ENCODE measurements at regions not wholly inside any gene's neighbourhood (a gene's known extent, or its start where the extent isn't known, plus 50 kb on each side); places are given as distances from the start of the nearest gene placed in this dataset.
"Not testable (repeated sequence)": the region's sequence is repeated elsewhere in the genome, so short reads cannot be mapped to it uniquely, and the experiment has no call there.

- no peak for DNase-seq
Observed at GRCh38 chr17:14593956-14594355, 293.1 kb downstream of the HS3ST3B1 start.

GRCh38 chr17:14590459-14591250 lies 289.8 kb downstream of the HS3ST3B1 start:
- DNase-seq: no peak

DNA sequence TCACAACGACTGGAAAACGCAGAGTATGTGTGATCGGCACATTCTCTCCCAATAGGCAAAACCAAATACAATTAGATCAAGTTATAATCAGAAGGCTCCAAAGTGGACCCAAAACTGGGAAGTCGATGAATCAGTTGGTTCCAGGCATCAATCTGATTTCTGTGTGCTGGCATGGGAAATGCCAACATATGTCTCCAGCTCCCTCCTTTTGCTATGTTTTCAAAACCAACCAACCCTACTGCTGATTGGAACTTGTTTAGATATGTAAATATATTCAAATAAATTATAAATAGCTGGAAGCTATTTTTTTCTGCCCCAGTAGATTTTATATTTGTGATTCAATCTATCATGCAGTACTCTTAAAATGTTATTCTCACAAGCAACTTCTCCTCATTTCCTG lies 284.2 kb downstream of the HS3ST3B1 start:
- no peak for DNase-seq

DNA sequence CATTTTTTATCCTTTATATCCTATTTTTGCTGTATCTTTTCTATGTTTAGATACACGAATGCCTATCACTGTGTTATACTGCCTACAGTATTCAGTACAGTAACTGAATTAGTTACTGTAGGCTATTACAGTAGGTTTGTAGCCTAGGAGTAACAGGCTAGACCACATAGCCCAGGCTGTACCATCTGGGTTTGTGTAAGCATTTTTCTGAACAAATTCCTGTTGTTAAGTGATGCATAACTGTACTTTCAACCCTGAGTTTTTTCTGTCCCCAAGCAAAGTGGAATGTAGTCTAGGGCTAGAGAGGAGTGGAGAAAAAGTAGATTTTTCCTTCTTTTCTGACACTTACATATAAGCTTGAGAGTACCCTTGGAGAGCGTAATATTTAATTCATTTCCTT lies 282.1 kb downstream of the HS3ST3B1 start:
- no peak for DNase-seq

DNA sequence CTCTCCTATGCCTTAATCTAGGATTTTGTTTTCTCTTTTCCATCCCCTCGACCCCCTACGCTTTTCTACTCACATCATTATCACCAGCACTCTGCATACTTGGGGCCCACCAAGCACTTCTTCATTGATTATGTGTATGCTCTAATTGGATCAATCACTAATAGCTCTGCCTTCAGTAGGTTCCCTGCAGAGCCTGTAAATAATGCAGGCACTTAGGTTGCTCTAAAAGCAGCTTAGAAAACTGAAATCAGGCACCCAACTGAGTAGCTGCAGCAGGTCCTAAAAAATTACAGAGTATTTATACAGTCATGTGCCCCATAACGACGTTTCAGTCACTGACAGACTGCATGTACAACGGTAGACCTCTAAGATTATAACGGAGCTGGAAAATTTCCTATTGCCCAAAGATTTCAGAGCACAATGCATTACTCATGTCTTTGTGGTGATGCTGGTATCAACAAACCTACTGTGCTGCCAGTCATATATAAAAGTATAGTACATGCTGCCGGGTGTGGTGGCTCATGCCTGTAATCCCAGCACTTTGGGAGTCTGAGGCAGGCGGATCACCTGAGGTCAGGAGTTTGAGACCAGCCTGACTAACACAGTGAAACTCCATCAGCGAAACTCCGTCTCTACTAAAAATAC lies 280.4 kb downstream of the HS3ST3B1 start:
- DNase-seq: no peak

GRCh38 chr17:14580499-14580898 lies 279.6 kb downstream of the HS3ST3B1 start:
- DNase-seq: no peak

DNA sequence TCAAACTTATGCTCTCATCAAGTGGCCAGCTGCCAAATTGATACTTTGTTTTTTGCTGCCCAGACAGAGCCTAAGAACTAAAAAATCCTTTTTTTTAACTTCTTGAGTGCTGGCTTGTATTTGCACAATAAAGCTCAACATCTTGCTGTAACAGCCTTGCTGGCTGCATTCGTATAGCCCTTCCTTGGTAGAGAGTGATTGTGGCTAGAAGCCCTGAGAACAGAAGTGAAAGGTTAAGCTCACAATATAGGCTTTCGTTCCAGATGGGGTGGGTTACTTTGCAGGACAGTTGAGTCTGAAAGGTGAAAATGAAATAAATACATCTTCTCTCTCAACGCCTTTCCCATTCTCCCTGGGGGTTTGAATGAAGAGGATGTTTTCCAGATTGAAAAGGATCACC lies 278.8 kb downstream of the HS3ST3B1 start:
- DNase-seq: no peak

DNA sequence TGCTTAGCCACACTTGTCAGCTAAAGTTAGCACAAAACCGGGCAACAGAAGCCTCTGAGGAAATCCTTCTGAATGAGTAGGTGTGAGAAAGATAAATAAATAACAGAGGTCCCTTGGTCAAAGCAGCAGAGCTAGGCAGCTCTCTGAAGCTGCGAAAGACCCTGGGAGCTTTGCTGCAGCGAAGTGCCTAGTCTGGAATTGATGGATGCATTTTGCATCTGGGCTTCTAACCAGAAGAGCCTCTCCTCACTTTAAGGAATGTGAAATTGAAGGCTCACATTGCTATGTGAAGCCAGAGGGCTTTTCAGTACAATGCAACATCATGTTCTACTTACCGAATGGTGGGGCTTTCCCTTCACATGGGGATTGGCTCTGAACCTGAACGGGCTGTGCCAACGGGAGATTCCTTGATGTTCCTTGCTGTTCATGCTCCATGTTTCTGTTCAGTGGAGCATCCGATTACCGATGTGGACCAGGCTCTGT lies 274.6 kb downstream of the HS3ST3B1 start:
- DNase-seq: no peak

GRCh38 chr17:14560325-14560724 lies 259.4 kb downstream of the HS3ST3B1 start:
- DNase-seq: not testable (repeated sequence)

GRCh38 chr17:14559264-14560119 lies 258.6 kb downstream of the HS3ST3B1 start:
- DNase-seq: no peak

GRCh38 chr17:14557480-14557879 lies 256.6 kb downstream of the HS3ST3B1 start:
- no peak for DNase-seq

- no peak for DNase-seq
Observed at GRCh38 chr17:14553847-14554246, 253.0 kb downstream of the HS3ST3B1 start.

DNA sequence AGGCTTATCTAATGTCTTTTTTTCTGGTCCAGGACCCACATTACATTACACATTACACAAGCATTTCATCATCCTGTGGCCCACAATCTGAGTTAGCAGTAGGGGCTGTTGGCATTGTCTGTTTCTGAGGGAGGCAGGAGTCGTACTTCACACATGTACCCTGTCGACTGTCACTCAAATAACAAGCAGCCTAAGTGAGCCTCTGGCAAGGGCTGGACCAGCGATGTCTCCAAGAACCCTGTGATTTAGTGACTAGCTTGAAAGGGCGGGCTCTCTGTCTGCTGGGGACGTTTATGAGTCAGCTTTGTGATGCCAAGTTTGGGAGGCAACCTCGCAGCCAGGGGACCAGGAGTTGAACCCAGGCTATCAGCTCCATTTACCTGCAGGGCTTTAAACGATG lies 251.4 kb downstream of the HS3ST3B1 start:
- DNase-seq: no peak

DNA sequence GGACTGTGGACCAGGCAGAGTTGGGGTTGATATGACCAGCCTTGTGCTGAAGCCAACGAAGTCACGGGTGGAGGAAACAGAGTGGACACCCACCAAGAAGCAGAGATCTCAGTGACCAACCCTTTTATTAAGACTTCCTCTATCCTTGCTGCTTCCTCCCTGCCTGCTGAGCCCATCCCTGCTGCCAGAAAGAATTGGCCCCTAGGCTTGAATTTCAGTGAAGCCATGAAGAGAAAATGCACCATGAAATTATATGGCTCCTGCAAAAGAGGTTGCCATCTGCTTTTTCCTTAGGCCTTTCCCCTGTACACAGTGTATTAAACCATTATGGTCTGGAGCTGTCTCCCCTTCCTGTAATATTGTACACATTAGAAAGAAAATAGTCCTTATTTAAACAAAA lies 246.7 kb downstream of the HS3ST3B1 start:
- no peak for DNase-seq

DNA sequence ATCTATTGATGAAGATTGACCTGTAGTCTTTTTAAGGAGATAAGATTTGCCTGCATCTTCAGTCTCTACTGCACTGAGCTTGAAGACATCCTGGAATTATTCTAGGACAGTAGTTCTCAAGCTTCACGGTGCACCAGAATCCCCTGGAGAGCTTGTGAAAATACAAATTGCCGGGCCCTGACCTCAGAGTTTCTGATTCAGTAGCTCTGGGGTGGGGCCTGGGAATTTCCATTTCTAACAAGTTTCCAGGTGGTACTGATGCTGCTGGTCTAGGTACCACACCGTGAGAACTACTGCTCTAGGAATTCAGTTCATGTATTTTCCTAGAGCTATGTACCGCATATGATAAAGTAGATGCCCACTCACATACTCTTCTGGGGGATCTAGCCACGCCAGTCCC lies 246.1 kb downstream of the HS3ST3B1 start:
- no peak for DNase-seq

DNA sequence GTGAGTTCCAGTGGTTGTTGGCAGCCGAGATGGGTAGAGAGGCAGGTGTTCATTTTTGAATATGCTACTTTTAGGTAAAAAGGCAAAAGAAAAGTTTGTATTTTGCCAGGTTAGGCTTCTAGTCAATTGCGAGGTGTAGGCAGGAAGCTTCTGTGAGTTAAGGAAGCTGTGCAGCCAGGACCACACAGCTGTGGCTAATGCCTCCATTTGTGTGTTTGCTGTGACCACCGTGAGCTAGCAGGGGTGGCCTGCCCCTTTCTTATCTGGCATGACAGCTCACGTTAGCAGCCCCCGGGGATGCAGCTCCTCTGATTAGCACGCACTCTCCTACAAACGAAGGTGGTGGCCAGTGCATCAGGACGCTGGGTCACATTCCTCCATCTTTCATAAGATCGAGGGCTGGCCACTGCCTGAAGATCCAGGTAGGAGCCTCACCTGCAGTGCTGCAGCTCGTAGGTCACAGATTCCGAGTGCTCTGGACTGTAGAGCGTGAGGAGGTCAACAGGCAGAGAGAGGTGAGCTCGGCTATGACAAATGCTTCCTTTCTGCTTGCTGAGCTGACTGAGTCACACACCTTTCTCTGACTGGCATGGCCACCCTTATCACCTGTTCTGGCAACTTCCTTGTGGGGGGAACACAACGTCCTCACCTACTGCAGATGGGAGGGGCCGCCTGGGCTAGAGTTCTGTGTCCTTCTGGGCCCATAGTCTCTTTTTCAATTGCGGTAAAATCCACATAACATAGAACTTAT lies 244.4 kb downstream of the HS3ST3B1 start:
- DNase-seq: no peak

DNA sequence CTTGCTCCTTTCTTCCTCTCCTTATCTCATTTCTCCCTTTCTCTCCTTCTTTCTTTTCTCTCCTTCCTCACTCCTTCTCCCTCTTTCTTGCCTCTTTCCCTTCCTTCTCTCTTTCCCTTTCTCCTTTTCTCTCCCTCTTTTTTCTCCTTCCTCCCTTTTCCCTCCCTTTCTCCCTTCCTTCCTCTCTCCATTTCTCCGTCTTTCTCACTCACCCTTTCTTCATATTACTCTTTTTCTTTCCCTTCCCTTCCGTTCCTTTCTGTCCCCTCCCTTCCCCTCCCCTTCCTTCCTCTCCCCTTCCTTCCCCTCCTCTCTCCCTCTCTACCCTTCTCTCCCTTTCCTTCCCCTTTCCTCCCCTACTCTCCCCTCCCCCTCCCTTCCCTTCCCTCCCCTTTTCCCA lies 240.8 kb downstream of the HS3ST3B1 start:
- no peak for DNase-seq

DNA sequence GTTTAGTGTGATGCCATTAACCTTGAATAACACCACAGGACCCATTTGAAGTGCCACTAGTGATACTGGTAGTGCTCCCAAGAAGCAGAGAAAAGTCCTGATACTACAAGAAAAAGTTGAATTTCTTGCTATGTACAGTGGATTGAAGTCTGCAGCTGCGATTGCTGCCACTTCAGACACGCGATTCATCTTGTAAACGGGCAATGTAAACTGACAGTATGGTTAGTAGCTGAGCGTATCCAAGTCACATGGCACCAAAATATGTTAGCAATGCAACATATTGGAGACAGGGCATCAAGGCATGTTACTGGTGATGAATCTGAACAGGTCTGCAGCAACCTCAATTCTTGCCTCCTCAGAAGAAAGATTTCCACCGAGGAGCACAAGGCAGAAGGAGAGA lies 238.9 kb downstream of the HS3ST3B1 start:
- no peak for DNase-seq

- DNase-seq: not testable (repeated sequence)
Observed at GRCh38 chr17:14532242-14532641, 231.4 kb downstream of the HS3ST3B1 start.

- no peak for DNase-seq
Observed at GRCh38 chr17:14525551-14526455, 224.9 kb downstream of the HS3ST3B1 start.

- no peak for DNase-seq
Observed at GRCh38 chr17:14522795-14523387, 222.0 kb downstream of the HS3ST3B1 start.

Measured in DMS53 (cell line).